Uterus (tissue), 3 donors: ENCODE measurements at regions not wholly inside any gene's neighbourhood (a gene's known extent, or its start where the extent isn't known, plus 50 kb on each side); places are given as distances from the start of the nearest gene placed in this dataset. TPM values are rescaled to one million over a fixed set of nuclear protein-coding genes. Genes with fewer than 3 reads are reported as not detected.

ENCODE experiments used
- DNase-seq, 2 donors: peaks; one replicate each; pipeline ENCODE4 v3.0.0-alpha.2; 2019 to 2020
- H3K27ac ChIP-seq, 2 donors: fragments of 200-600 bp; sonication (generic); 1 replicate in 1 of 2; 2 replicates in 1 of 2; pipeline ENCODE4 v1.5.1; 2016 to 2018
- H3K27me3 ChIP-seq, 2 donors: fragments of 200-600 bp; sonication (generic); one replicate each; pipeline ENCODE4 v1.5.1; 2018 to 2019; ENCODE audit warnings: control low read depth in 1 of 2
- H3K36me3 ChIP-seq, 2 donors: fragments of 200-600 bp; sonication (generic); one replicate each; pipeline ENCODE4 v1.5.1; 2019; ENCODE audit warnings: control low read depth in 1 of 2
- H3K4me1 ChIP-seq, 2 donors: fragments of 200-600 bp; sonication (generic); one replicate each; pipeline ENCODE4 v1.5.1; 2018 to 2019; ENCODE audit warnings: control low read depth in 1 of 2
- H3K4me3 ChIP-seq, 2 donors: fragments of 200-600 bp; sonication (generic); 1 replicate in 1 of 2; 2 replicates in 1 of 2; pipeline ENCODE4 v1.5.1; 2018 to 2019; ENCODE audit warnings: mild to moderate bottlenecking in 1 of 2
- H3K9me3 ChIP-seq, 2 donors: fragments of 200-600 bp; sonication (generic); one replicate each; pipeline ENCODE4 v1.5.1; 2019; ENCODE audit warnings: control low read depth in 1 of 2
- POLR2A ChIP-seq, 2 donors: fragments of 450-650 bp; IDR thresholded peaks; one replicate each; pipeline ENCODE4 v1.6.1; 2016; ENCODE audit warnings: antibody characterized with exemption in 2 of 2, mild to moderate bottlenecking in 1 of 2, moderate library complexity in 1 of 2
- intact Hi-C: fragments of 100-400 bp; cut with DNase I; formaldehyde crosslinking; loops from one replicate; pipeline ENCODE4 v1.15.1; 2023; ENCODE audit warnings: low total_unique reads
- small RNA-seq: library from RNA; depleted of rRNA; stranded (forward); fragments of <200 nt; gene quantifications from one replicate; pipeline ENCODE3, GENCODE V24; 2016
- TF ChIP-seq, protein P1 (sequence below), 4 experiments: fragments of 200-600 bp in 2 of 4; fragments of 450-650 bp in 2 of 4; sonication (generic) in 2 of 4; IDR thresholded peaks; one replicate each; pipeline ENCODE4 v1.5.1; 2016 to 2019; ENCODE audit warnings: antibody characterized with exemption in 4 of 4, mild to moderate bottlenecking in 2 of 4, moderate library complexity in 1 of 4
- donor health status: DM: yes; HTN: yes; CAD: no.

DNA sequence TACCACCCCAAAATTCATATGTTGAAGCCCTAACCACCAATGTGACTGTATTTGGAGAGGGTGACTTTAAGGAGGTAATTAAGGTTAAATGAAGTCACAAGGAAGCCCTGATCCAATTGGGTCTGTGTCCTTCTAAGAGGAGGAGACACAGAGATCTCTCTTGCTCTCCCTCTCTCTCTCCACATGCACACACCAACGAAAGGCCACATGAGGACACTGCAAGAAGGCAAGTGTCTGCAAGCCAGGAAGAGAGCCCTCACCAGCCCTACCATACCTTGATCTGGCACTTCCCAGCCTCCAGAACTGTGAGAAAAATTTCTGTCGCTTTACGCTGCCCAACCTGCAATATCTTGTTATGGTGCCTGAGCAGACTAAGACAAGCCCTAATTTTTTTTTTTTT lies 56.0 kb upstream of the NEBL start:
- Histone ChIP-seq H3K27ac (no peak overlapping the region), H3K4me3 (no peak overlapping the region), H3K27me3 (no peaks in the 10 kb centered on the region), H3K4me1 (no peaks in the 10 kb centered on the region), H3K9me3 (no peaks in the 10 kb centered on the region), H3K36me3 (no peaks in the 10 kb centered on the region)
- intact Hi-C loops: no loop called here
- TF ChIP-seq, protein P1, sequence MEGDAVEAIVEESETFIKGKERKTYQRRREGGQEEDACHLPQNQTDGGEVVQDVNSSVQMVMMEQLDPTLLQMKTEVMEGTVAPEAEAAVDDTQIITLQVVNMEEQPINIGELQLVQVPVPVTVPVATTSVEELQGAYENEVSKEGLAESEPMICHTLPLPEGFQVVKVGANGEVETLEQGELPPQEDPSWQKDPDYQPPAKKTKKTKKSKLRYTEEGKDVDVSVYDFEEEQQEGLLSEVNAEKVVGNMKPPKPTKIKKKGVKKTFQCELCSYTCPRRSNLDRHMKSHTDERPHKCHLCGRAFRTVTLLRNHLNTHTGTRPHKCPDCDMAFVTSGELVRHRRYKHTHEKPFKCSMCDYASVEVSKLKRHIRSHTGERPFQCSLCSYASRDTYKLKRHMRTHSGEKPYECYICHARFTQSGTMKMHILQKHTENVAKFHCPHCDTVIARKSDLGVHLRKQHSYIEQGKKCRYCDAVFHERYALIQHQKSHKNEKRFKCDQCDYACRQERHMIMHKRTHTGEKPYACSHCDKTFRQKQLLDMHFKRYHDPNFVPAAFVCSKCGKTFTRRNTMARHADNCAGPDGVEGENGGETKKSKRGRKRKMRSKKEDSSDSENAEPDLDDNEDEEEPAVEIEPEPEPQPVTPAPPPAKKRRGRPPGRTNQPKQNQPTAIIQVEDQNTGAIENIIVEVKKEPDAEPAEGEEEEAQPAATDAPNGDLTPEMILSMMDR (IDR thresholded peaks at IDR 0.05): no peak
- no peak for TF ChIP-seq POLR2A (IDR thresholded peaks at IDR 0.05)
- DNase-seq: no peak

DNA sequence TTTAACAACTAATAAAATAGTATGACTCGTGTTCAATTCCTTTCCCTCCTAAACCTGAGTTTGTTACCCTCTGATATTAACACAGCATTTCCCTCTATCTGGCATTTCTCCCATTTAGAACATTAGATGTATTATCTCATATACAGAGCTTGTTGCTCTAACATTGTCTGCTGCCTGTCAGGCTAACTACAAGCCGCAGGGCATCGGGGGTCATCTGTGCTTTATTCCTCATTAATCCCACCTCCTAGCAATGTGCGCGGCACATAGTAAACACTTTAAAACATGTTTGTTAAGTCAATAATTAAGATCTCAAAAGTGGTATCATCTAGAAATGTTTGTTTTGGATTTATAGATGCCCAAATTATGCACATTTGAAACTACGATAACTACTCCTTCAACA lies 52.9 kb upstream of the NEBL start:
- H3K27ac ChIP-seq: no peak overlapping the region
- H3K9me3 ChIP-seq: no peaks in the 10 kb centered on the region
- H3K27me3 ChIP-seq: no peaks in the 10 kb centered on the region
- no peak for TF ChIP-seq POLR2A (IDR thresholded peaks at IDR 0.05)
- TF ChIP-seq, protein P1 (IDR thresholded peaks at IDR 0.05): no peak
- no peaks in the 10 kb centered on the region for H3K36me3 ChIP-seq
- H3K4me3 ChIP-seq: no peak overlapping the region
- H3K4me1 ChIP-seq: no peaks in the 10 kb centered on the region
- intact Hi-C loops: no loop called here
- no peak for DNase-seq

DNA sequence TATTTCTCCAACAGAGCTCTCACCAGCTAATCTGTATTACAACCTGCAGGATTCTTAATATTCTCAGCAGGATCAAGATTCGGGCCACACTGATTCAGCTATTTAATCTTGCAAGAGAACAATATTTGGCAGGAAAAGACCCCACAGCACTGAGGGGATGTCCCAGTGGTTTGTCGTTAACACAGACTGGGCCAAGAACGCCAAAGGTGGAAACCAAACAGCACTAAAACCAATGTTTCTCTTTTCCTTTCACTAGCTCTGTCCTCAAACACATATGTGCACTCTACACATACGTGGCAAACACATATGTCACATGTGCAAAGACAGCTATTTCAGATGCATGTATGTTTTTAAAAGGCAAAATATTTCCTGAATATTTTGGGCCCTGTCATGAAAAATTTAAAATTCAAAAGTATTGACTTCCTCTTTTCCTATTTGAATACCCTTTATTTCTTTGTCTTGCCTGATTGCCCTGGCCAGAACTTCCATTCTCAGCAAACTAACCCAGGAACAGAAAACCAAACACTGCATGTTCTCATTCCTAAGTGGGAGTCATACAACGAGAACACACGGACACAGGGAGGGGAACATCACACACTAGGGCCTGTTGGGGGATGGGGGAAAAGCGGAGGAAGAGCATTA lies 51.7 kb upstream of the NEBL start:
- Histone ChIP-seq H3K36me3 (no peaks in the 10 kb centered on the region), H3K4me1 (no peaks in the 10 kb centered on the region), H3K4me3 (no peak overlapping the region), H3K27ac (no peak overlapping the region), H3K27me3 (no peaks in the 10 kb centered on the region), H3K9me3 (no peaks in the 10 kb centered on the region)
- intact Hi-C loops: no loop called here
- no peak for TF ChIP-seq POLR2A (IDR thresholded peaks at IDR 0.05)
- TF ChIP-seq, protein P1 (IDR thresholded peaks at IDR 0.05): no peak
- DNase-seq: no peak

Small RNAs in the stretch of these regions (small RNA-seq; reads per million reads assigned to genes)
- gene AL158209.2 (not detected), gene RF00017 (not detected), gene RNU6-15P (not detected)
